OCI-LY1 (cell line): ENCODE measurements at regions not wholly inside any gene's neighbourhood (a gene's known extent, or its start where the extent isn't known, plus 50 kb on each side); places are given as distances from the start of the nearest gene placed in this dataset.

Experiments
- CTCF ChIP-seq: fragments of 200-600 bp; sonication (generic), shearing (Covaris generic); IDR thresholded peaks from 2 replicates; pipeline ENCODE4 v1.5.1; 2017; ENCODE audit warnings: mild to moderate bottlenecking, antibody characterized with exemption, low read length, moderate library complexity, mixed read lengths
- EZH2 ChIP-seq: fragments of 200-600 bp; sonication (generic), shearing (Covaris generic); IDR thresholded peaks from 2 replicates; pipeline ENCODE4 v1.8.0; 2017; ENCODE audit warnings: borderline replicate concordance, mixed run types, mild to moderate bottlenecking, antibody characterized with exemption, low read length, moderate library complexity, mixed read lengths

GRCh38 chr7:46213154-46213537 lies 292.1 kb upstream of the IGFBP3 start:
- TF ChIP-seq CTCF (no peak), EZH2 (no peak)
